Endodermal cell (in vitro differentiated cells): ENCODE measurements at regions not wholly inside any gene's neighbourhood (a gene's known extent, or its start where the extent isn't known, plus 50 kb on each side); places are given as distances from the start of the nearest gene placed in this dataset.

ENCODE experiments used
- DNase-seq: peaks from one replicate; pipeline ENCODE4 v3.0.0-alpha.2; 2017
- H3K27ac ChIP-seq: 2 replicates; pipeline ENCODE4 v1.5.1; 2013; ENCODE audit warnings: mild to moderate bottlenecking, low read depth, low read length, moderate library complexity
- H3K27me3 ChIP-seq: 2 replicates; pipeline ENCODE4 v1.6.1; 2013; ENCODE audit warnings: mild to moderate bottlenecking, low read length, moderate library complexity; ENCODE audit not compliant: insufficient read depth, control insufficient read depth, poor library complexity, severe bottlenecking
- H3K36me3 ChIP-seq: 2 replicates; pipeline ENCODE4 v1.7.0; 2013; ENCODE audit warnings: mild to moderate bottlenecking, low read length, moderate library complexity; ENCODE audit not compliant: control insufficient read depth, insufficient read depth
- H3K4me1 ChIP-seq: one replicate; pipeline ENCODE4 v1.7.0; 2013; ENCODE audit warnings: low read length; ENCODE audit not compliant: control insufficient read depth, insufficient read depth
- H3K4me3 ChIP-seq: 2 replicates; pipeline ENCODE4 v1.5.1; 2013; ENCODE audit warnings: mild to moderate bottlenecking, low read length, moderate library complexity
- H3K9ac ChIP-seq: 2 replicates; pipeline ENCODE4 v1.6.1; 2013; ENCODE audit warnings: mild to moderate bottlenecking, low read length, moderate library complexity; ENCODE audit not compliant: poor library complexity, severe bottlenecking; ENCODE audit errors: extremely low read depth
- H3K9me3 ChIP-seq: 2 replicates; pipeline ENCODE4 v1.6.1; 2013; ENCODE audit warnings: mild to moderate bottlenecking, low read length, moderate library complexity; ENCODE audit not compliant: control insufficient read depth
- H3K27ac Mint-ChIP-seq: 2 replicates; pipeline ENCODE4 v1.8.0; 2020; ENCODE audit warnings: mixed read lengths
- H3K27me3 Mint-ChIP-seq: 2 replicates; pipeline ENCODE4 v1.8.0; 2021; ENCODE audit warnings: mild to moderate bottlenecking, mixed read lengths; ENCODE audit not compliant: insufficient read depth
- H3K36me3 Mint-ChIP-seq: 2 replicates; pipeline ENCODE4 v1.8.0; 2020; ENCODE audit warnings: low read depth, mixed read lengths
- H3K4me1 Mint-ChIP-seq: 2 replicates; pipeline ENCODE4 v1.8.0; 2020; ENCODE audit warnings: mixed read lengths
- H3K4me3 Mint-ChIP-seq: 2 replicates; pipeline ENCODE4 v1.8.0; 2020; ENCODE audit warnings: mild to moderate bottlenecking, moderate library complexity, mixed read lengths
- H3K9me3 Mint-ChIP-seq: 2 replicates; pipeline ENCODE4 v1.8.0; 2020; ENCODE audit warnings: mild to moderate bottlenecking, mixed read lengths
- WGBS, 2 experiments: methylation state at CpG; one replicate each; pipeline versions ENCODE4 v1.1.5 to v1.1.7; 2013; ENCODE audit warnings: missing lambda C conversion rate in 2 of 2, mixed read lengths in 1 of 2; ENCODE audit not compliant: insufficient coverage in 1 of 2, insufficient read length in 1 of 2; 5-methylcytosine and 5-hydroxymethylcytosine counted together
- TF ChIP-seq, protein P1 (sequence below): fragments of 200-600 bp; sonication (generic); conservative IDR thresholded peaks from 2 replicates; pipeline ENCODE4 v1.5.0; 2021; ENCODE audit warnings: antibody characterized with exemption, mild to moderate bottlenecking

DNA sequence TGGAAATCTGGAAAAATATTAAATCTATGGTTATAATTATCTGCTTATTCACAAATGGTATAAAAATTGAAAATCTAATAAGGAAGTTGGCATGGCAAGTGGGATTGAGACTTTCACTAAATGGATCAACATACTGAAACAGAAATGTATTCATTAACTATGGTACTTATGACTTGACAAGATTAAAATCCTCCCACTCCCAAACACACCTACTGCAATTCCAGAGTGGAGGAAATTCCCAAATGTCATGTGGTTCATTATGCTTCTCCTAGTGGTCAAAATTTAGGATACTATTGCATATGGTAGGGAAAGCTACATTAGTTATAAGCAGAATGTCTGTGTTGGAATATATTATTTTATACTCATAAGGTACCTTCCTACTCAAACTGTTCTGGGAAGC is 265.3 kb upstream of the PRICKLE1 start:
- TF ChIP-seq, protein P1, sequence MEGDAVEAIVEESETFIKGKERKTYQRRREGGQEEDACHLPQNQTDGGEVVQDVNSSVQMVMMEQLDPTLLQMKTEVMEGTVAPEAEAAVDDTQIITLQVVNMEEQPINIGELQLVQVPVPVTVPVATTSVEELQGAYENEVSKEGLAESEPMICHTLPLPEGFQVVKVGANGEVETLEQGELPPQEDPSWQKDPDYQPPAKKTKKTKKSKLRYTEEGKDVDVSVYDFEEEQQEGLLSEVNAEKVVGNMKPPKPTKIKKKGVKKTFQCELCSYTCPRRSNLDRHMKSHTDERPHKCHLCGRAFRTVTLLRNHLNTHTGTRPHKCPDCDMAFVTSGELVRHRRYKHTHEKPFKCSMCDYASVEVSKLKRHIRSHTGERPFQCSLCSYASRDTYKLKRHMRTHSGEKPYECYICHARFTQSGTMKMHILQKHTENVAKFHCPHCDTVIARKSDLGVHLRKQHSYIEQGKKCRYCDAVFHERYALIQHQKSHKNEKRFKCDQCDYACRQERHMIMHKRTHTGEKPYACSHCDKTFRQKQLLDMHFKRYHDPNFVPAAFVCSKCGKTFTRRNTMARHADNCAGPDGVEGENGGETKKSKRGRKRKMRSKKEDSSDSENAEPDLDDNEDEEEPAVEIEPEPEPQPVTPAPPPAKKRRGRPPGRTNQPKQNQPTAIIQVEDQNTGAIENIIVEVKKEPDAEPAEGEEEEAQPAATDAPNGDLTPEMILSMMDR: no peak
- Histone ChIP-seq H3K27ac (no peak overlapping the region), H3K36me3 (no peaks in the 10 kb centered on the region), H3K9ac (no peak overlapping the region), H3K27me3 (peaks cover 3% of the 10 kb centered on the region), H3K4me1 (peaks cover 5% of the 10 kb centered on the region), H3K4me3 (no peak overlapping the region), H3K9me3 (no peaks in the 10 kb centered on the region)
- no peak overlapping the region for H3K27ac Mint-ChIP-seq
- H3K4me1 Mint-ChIP-seq: peaks cover 5% of the 10 kb centered on the region
- H3K9me3 Mint-ChIP-seq: no peaks in the 10 kb centered on the region
- H3K36me3 Mint-ChIP-seq: no peaks in the 10 kb centered on the region
- no peak overlapping the region for H3K4me3 Mint-ChIP-seq
- DNase-seq: no peak
- no peaks in the 10 kb centered on the region for H3K27me3 Mint-ChIP-seq

DNA sequence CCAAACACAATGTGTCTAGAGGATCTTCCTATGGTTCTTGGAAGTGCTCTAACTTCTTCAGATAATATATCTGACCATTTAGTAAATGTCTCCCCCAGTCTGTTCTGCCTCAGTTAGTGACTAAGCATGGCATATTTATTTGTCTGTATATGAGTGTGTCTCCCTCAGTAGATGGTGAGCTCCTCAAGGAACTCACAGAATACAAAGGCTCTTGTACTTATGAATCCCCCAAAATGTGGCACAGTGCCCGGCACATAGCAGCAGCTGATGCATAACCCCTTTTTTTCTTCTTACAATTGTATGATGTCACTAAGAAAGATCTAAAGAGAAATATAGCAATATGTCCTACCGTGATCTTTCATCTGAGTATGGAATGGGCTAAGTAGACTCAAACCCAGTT is 264.7 kb upstream of the PRICKLE1 start:
- Histone ChIP-seq H3K27ac (no peak overlapping the region), H3K27me3 (no peaks in the 10 kb centered on the region), H3K4me3 (no peak overlapping the region), H3K4me1 (peaks cover 5% of the 10 kb centered on the region), H3K9me3 (no peaks in the 10 kb centered on the region), H3K9ac (no peak overlapping the region), H3K36me3 (no peaks in the 10 kb centered on the region)
- Mint-ChIP-seq H3K4me3 (no peak overlapping the region), H3K27ac (no peak overlapping the region), H3K9me3 (no peaks in the 10 kb centered on the region), H3K36me3 (no peaks in the 10 kb centered on the region), H3K27me3 (no peaks in the 10 kb centered on the region), H3K4me1 (peaks cover 5% of the 10 kb centered on the region)
- TF ChIP-seq, protein P1: no peak
- DNase-seq: no peak
- 84 to 100% methylated on average over 1 to 2 of the region's 2 CpGs for WGBS, 2 experiments

DNA sequence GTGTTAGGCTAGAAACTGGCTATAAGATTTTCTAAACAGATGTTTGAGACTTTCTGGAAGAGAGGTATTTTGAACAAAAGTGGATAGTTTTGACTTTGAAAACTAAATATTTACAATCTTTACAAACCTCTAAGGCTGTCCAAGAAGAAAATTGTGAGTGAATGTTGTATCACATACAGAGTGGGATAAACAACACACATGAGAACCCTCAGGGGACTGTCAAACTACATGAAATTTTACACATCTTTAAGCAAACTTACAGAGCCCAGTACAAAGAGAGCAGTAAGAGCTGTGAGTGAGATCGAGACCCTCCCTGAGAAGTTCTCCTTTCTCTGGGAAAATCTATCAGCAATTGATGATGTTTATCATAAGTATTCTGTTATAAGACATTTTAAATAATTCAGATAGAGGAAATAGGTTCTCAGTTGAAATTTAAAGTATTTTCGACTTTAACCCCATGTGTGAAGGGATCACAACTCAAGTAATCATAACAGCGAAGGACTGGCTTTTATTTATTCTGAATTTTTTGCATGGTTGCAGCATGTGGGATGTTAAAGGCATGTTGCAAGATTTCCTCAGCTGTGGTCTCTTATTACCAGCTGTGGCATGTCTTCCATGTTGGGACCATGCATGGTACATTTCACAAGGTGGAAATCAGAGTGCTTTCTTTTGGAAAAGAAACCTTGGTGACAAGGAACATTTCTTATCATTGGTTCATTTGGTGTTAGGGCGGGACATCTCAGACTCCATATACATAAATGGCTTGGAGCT is 264.0 kb upstream of the PRICKLE1 start:
- Mint-ChIP-seq H3K27ac (no peak overlapping the region), H3K27me3 (no peaks in the 10 kb centered on the region), H3K36me3 (no peaks in the 10 kb centered on the region), H3K9me3 (no peaks in the 10 kb centered on the region), H3K4me1 (peaks cover 1% of the 10 kb centered on the region), H3K4me3 (no peak overlapping the region)
- H3K27me3 ChIP-seq: no peaks in the 10 kb centered on the region
- TF ChIP-seq, protein P1: no peak
- no peak overlapping the region for H3K4me3 ChIP-seq
- H3K9ac ChIP-seq: no peak overlapping the region
- WGBS, 2 experiments: 89 to 100% methylated on average over 1 to 4 of the region's 4 CpGs
- DNase-seq: no peak
- no peaks in the 10 kb centered on the region for H3K36me3 ChIP-seq
- H3K4me1 ChIP-seq: no peaks in the 10 kb centered on the region
- H3K27ac ChIP-seq: no peak overlapping the region
- no peaks in the 10 kb centered on the region for H3K9me3 ChIP-seq
